CD4-positive, alpha-beta T cell treated with Interleukin-15 for 1 hour (primary cell): ENCODE measurements at regions not wholly inside any gene's neighbourhood (a gene's known extent, or its start where the extent isn't known, plus 50 kb on each side); places are given as distances from the start of the nearest gene placed in this dataset.

Source experiments
- DNase-seq: peaks from one replicate; pipeline ENCODE4 v3.0.0-alpha.2; 2020

GRCh38 chr6:109922851-109923250 is 55.3 kb upstream of the GPR6 start:
- no peak for DNase-seq

GRCh38 chr6:109925075-109925474 is 53.0 kb upstream of the GPR6 start:
- DNase-seq = no peak

- no peak for DNase-seq
Observed at GRCh38 chr6:109927052-109927451, 51.1 kb upstream of the GPR6 start.
